ENCODE measurements at regions not wholly inside any gene's neighbourhood (a gene's known extent, or its start where the extent isn't known, plus 50 kb on each side); places are given as distances from the start of the nearest gene placed in this dataset.

DNA sequence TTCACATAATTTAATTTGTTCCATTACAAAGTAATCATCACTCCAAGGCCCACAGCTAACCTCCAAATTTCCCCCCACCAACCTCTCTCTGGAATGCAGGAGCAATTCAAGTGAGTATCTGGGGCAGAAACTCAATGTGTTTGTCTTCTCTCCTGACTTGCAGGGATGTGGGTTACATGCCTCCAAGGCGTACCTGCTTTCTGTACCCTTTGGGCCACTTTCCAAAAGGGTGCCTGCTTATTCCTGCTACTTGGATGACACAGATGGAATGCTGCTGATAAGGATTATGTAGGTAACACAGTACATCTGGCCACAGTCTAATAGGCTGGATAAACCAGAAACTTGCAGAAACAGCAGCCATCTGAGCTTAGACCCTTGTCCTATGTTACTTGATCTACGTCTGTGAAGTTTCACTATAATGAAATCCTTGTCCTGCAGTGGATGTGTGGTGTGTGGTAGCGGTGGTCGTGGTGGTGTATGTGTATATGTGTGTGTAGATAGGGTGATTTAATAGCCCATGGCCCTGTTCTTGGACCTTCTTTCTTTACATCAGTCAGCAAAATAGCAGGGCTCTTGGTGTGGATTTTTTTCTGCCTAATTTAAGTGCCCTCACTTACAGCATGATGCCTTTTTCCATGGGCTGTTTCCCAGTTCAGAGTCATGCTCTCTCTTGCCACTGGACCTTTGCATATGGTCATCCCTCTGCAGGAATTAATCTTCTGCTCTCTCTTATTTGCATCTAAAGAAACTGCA, 175.9 kb downstream of the ZDHHC21 start:
- DNase-seq, result no peak

DNA sequence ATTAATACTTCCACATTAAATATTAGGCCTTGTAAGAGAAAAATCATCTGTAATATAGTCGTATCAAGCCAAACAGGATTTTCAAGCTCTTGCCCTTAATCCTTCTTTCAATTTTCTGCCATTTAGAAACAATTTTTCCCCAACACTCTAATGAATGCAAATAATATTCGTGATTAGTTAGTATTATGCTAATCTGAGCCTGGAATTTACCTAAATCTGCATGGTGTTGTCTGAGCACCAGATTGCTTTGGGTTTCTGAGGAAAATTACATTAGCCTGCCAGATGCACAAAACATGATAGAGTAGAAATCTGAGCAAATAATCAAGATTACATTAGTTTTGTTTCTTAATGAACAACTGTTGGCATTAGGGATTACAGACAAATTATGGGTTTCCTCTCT, 176.6 kb downstream of the ZDHHC21 start:
- DNase-seq, result no peak

GRCh38 chr9:14515571-14516198, 177.5 kb downstream of the ZDHHC21 start:
- no peak for DNase-seq

DNA sequence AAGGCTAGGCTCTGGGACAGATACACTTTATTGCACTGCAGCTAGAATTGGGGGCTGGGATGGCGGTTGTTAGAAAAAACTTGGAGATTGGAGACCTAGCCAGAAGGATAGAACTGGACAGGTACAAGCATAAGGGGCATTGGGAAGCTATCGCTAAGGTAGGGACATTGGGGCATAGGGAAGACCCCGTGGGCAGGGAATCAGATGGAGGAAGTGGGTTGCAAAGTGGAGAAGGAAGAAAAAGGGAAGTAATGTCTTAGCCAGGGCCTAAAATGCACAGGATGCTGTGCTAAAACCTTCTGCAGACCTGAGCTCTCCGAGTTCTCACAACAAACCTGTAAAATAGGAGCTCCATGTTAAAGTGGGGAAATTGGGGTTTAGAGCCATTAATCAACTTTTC, 178.2 kb downstream of the ZDHHC21 start:
- DNase-seq, result no peak

GRCh38 chr9:14512942-14513341, 180.3 kb downstream of the ZDHHC21 start:
- no peak for DNase-seq

- DNase-seq, result no peak
These were observed 181.8 kb downstream of the ZDHHC21 start for GRCh38 chr9:14511452-14511851.

GRCh38 chr9:14508884-14509283, 184.3 kb downstream of the ZDHHC21 start:
- no peak for DNase-seq

- no peak for DNase-seq
These were observed 187.4 kb upstream of the NFIB start for GRCh38 chr9:14501366-14501765.

DNA sequence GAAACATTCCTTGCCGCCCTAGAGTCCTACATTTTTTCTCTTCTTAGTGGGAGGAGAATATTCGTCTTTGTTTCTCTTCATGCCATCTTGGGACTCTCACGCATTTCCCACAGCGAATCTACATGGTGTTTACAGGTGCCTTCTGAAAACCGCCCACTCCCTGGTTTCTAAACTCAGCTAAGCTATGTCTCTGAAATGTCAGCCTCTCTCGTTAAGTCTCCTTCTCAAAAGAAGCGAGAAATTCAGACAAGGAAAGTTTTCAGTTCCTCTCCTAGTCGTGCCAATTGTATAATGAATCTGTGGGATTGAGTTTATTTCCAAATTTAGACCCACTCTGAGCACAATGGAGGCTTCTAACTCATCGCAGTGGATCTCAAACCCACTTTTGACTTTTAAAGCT, 186.8 kb upstream of the NFIB start:
- no peak for DNase-seq

GRCh38 chr9:14499976-14500375, 186.0 kb upstream of the NFIB start:
- DNase-seq, result no peak

- no peak for DNase-seq
These were observed 184.9 kb upstream of the NFIB start for GRCh38 chr9:14498824-14499223.

DNA sequence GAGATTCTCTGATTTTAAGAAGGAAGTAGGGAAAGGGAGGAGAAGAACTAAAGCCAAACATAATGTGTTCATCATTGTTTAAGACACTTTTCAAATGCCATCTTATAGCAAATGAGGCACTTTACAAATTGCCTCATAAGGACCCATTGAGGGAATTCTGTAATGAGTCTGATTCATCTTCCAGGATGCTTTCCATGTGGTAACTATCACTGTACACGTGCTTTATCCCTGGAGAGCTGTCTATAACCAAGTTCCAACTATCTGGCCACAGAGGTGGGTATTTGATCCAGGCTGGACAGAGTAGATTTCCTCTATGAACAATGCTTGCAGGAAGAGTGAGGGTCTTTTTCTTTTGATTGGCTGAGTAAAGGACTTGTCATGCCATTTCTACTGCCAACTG, 183.5 kb upstream of the NFIB start:
- no peak for DNase-seq

DNA sequence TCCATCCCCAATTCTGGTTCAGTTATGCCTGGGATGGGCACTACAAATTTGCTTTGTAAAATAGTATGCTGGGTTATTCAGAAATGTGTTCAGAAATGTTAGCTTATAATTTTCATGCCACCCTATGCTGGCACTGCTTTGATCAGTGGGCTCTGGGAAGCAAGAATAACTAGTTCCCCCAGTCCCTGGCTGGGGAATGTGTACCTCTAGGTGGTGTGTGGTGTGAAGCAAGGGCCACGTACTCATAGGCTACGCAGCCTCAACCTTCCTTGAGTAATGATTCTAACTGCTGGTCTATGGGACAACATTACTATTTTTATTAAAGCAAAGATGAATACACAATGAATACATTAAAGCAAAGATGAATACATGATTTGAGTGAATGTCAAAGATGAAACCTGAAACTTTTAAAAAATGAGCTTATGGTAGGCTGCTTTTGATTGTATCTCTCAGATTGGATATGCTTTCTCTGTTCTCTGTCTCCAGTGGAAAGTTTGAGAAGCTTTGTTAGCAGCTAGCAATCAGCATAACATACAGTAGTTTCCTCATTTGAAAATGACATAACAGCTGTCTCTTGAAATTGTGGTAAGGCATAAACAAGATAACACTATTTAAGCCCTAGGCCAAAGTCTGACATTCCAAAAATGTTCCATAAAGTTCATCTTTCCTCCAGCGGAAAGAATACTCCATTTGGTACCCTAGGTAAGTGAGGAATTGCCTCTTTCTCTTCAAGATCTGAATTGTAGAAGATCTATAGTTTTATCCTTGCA, 174.7 kb upstream of the NFIB start:
- no peak for DNase-seq

- no peak for DNase-seq
These were observed 173.7 kb upstream of the NFIB start for GRCh38 chr9:14487547-14488185.

DNA sequence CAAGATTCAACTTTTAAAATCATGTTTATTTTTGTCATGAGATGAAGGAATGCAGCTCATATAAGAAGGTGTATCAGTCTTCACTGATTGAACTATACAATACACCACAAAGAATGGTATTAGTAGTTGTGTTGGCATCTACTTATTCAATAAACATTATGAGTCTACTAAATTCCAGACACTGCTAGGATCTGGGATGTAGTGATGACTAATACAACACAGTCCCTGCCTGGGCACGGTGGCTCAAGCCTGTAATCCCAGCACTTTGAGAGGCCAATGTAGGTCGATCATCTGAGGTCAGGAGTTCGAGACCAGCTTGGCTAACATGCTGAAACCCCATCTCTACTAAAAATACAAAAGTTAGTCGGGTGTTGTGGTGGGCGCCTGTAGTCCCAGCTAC, 171.4 kb upstream of the NFIB start:
- DNase-seq, result no peak

DNA sequence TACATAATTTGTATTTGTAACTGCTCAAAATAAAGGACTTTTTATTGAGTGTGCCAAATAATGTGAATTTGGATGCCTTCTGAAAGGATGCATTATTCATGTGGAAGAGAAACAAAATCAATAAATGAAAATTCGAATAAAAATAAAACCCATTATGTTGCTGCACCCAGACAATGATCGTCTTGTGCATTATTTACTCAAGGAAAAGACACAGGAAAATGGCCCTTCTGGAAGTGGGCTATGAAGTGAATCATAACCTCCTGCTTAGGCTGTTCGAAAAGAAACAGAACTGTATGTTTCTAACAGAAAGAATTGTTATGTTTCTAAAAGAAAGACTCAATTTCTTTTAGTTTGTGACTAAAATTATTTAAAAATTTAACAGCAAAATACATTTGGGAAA, 168.9 kb upstream of the NFIB start:
- DNase-seq, result no peak

DNA sequence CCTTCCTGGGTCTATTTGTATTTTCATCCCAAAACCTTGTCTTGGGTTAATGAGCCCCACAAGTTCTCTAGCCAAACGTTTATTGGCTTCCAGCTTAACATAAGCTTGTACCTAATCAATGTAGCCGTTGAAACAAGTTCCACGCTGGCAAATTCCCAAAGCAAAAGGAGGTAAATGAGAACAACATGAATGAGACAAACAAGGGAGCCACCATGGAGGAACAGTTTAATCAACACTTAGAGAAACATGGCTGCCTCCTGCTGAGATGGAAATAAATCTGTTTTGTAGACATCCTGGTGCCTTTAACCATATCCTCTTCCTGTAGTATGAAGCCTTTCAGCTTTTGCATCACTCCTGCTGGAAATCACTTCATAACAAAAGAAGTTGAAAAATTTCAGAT, 166.6 kb upstream of the NFIB start:
- DNase-seq, result no peak

- no peak for DNase-seq
These were observed 165.2 kb upstream of the NFIB start for GRCh38 chr9:14479163-14479560.

DNA sequence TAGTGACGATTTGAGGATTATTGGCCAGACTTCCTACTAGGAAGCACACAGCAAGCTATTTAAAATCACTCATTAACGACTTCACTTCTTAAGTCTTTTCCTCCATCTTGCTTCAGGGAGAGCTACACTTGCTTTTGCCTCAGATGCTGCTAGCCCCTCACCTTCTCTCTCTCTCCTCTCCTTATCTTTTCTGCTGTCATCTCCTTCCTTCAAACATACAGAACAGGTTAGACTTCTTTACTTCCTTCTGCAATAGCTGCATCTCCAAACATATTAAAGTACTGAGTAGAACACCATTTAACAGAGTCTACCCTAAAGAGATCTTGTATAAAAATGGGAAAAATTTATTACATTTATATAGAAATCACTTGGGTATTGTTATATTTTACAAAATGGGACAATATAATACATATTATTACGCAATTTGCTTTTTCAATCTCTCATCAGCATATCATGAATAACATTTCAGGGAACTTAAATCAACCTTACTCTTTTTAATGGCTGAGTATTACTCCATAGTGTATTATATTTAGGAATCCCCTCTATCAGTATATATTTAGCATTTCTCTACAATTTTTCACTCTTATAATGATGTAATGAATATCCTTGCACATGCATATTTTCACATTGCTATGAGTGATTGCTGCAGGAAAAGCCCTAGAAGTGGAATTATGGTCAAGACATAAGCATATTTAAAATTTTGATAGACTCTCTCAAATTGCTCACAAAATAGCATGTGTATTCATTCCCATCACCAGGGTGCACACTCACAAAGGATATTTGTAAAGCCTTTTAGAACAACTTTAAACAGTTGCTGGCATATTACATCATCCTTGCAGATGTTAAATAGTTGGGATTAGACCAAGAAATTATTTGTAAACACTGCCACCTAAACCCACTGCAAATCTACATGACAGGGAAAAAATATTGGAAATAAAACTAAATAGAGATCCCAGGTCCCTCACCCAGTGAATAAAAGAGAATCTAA, 164.5 kb upstream of the NFIB start:
- DNase-seq, result no peak

DNA sequence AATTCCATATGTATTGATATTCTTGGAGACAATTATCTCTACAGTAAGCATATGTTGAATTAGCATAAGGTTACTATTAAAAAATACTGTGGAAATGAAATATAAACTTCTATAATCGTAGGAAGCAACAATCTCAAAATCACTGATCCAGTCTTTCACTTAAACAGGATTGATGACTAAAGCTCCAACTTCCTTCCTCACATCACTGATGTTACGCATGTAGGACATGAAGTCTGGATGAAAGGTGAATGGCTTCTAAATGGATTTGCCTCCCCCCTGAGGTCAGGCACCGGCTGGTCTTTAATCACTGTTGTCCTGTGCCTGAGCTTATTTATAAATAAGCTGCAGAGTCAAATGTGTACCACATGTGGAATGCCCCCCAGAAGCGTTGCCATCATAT, 157.1 kb upstream of the NFIB start:
- DNase-seq, result no peak

DNA sequence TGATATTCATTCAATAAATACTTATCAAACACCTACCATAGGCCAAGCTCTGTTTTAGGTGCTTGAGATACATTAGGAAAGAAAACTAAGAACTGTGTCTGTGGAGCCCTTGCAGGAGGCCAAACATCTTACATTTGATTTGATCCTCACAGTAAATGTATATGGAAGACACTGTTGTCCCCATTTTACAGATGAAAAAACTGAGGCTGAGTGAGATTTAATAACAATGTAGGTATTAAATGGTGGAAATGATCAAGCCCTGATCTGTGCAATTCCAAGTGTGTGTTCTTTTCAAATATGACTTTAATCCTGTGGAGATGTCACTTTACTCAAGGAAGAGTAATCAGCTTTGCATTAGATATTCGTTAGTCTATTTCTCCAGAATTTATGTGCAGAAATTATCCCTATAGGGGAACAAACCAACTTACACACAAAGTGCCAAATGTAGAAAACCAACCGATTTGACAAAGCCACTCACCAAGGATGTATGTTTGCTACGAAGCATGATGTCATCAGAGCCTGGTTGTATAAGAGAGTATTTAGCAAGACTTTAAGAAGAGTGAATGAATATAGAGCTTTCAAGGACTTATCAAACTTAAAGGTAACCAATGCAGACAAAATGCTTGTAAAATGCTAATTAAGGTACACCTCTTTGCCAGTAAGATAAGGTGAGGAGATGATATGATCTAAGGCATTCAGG, 153.9 kb upstream of the NFIB start:
- DNase-seq, result no peak

DNA sequence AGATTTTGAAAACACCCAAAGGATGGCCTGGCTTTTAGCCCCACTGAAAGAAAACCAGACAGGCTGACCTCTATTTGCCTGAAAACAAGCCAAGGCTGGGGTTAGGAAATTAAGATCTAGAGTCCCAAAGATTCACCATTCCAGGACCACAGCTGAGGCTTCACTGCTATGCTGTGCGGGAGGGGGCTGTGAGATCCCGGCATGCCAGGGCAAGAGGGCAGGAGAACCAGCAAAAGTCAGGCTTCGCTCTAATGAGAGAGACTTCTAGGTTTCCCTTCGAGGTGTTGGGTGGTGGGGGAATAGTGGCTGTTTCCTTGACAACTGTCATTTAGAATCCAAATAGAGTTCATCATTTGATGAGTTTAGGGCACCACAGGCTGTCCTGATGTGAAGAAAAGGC, 152.9 kb upstream of the NFIB start:
- no peak for DNase-seq

Measured in stimulated activated CD4-positive, alpha-beta T cell treated with anti-CD3 and anti-CD28 coated beads, Interleukin-12 subunit alpha, Interleukin-12 subunit beta, amount 100 ng/mL, for 4 hours (primary cell).